IPS DF 4.7 (cell line): ENCODE measurements at regions not wholly inside any gene's neighbourhood (a gene's known extent, or its start where the extent isn't known, plus 50 kb on each side); places are given as distances from the start of the nearest gene placed in this dataset.

ENCODE experiments used
- DNase-seq: peaks from one replicate; pipeline ENCODE4 v3.0.0-alpha.2; 2013; ENCODE audit warnings: low spot score; ENCODE audit errors: extremely low read depth

DNA sequence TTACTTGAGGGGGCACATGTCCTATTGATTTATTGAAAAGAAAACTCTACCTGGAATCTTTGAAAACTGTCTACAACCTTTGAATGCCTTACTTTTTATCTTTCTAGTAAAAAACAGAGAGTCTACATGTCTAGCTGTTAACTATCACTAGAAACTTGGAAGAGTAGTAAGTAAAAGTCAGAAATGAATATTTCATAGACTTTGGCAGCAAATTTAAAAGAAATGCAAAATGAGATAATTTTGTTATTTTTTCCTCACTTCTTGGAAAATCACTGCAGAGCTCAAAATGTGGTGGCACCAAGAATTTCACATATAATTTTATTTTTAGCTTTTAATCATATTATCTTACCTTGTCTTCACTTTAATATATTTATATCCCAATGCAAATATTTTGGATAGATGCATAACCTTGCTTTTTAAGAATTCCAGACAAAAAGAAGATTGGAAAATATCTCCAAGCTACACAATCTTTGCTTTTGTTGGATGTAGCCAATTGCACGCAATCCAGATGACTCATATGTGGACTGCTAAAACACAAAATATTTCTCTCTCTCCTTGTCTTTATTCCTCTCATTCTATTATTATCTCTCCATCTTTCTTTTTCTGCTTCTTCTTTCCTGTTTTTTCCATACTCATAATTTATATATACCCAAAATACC, 92.2 kb upstream of the DSEL start:
- no peak for DNase-seq

GRCh38 chr18:67608191-67608590, 91.7 kb upstream of the DSEL start:
- DNase-seq = no peak

GRCh38 chr18:67600181-67601180, 84.0 kb upstream of the DSEL start:
- no peak for DNase-seq

- no peak for DNase-seq
Measured at GRCh38 chr18:67599277-67599676, 82.8 kb upstream of the DSEL start.

DNA sequence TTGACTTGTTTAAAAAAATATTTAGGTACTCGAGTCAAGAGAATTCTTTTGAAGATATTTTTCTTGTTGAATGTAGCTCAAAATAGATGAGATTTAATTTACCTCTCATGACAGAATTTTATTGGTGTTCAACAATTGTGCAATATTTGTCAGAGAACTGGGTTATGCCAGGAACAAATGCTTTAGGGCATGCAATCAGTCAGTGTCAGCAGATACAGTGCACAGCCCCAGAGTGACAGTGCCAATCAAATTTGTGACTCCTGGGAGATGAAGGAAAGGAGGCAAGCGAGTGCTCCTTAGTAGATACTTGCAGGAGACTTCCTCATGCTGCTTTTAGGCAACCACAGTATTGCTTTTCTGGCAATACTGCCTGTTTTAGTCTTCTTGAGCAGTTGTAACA, 81.2 kb upstream of the DSEL start:
- no peak for DNase-seq

DNA sequence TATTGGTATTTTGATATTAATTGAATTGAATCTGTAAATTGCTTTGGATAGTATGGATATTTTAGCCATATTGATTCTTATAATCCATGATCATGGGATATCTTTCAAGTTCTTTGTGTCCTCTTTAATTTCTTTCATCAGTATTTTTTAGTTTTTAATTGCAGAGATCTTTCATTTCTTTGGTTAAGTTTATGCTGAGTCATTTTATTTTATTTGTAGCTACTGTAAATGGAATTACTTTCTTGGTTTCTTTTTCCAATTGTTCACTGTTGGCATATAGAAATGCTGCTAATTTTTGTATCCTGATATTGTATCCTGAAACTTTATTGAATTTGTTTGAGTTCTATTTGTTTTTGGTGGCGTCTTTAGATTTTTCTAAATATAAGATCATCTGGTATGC, 79.5 kb upstream of the DSEL start:
- DNase-seq = no peak

DNA sequence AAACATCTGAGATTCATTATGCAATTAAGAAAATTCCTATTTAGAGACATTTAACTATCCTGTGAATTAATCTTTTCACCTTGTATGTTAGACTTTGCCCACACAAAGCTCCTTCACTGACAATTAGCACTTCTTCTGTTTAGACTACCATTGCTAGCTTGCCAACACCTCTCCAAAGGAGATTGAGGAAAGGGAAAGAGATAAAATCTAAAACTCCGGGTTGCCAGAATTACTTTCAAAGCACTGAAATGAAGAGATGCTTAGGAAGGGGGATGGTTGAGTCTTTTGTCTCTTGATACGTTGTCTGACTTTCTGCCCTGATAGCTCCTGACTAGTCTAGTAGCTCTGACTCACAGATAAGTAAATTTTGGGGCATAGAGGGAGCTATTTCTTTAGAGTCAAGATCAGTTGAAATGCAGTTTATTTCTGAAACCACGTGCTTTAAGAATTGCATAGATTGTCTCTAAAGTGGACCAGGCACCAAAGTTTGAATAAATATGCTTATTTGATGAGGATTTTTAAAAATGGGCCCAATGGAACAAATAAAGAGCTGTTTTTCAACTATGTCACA, 74.1 kb upstream of the DSEL start:
- no peak for DNase-seq

GRCh38 chr18:67589325-67589724, 72.8 kb upstream of the DSEL start:
- DNase-seq = no peak

DNA sequence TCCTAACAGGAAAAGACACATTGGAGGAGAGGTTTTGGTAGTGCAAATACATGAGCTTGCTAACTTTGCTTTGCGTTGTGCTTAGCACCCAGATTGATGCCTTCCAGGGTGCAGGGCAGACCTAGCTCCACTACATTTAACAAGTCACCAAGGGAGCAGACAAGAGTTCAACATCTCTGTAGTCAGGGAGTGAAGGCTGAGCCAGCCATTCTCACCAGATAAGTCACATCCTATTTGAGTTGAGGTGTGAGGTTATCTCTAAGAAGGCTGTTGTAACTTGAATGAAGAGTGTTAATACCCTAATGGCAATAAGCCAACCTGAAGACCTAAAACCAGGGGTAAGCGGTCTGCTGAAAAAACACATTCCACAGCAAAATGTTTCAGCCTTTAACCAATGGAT, 69.6 kb upstream of the DSEL start:
- no peak for DNase-seq

DNA sequence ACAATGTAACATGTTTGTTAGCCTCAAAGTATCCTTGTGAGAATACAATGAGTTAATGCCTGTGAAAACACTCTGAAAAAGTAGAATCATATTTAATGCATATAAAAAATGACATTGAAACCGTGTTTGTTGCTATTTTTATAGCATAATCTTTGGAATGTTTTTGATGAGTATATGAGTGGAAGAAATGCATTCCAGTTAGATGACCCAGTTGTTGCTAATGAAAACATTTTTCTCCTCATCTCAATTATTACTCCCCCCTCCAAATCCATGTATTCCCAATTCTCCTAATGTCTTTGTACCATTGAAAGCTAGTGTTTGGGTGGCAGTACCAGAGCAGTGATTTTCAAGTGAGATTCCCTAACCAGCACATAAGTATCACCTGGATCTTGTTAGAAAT, 67.1 kb upstream of the DSEL start:
- no peak for DNase-seq

DNA sequence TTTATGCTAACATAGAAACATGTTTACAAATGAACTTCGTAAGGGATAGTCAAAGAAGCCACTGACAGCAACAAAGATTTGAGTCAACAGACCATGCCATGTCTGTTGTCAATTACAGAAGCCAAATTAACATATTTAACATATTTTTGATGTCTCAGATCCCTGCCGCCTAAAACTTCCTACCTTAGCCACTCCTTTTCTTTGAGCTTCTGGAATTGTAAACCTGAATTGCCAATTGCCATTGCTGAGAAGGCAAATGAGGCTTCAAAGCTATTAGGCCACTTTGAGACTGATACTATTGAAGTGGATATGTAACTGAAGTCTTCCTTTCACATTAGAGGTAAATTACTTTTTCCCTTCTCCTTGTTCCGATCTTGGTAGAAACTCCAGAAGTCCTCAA, 66.0 kb upstream of the DSEL start:
- DNase-seq = no peak

DNA sequence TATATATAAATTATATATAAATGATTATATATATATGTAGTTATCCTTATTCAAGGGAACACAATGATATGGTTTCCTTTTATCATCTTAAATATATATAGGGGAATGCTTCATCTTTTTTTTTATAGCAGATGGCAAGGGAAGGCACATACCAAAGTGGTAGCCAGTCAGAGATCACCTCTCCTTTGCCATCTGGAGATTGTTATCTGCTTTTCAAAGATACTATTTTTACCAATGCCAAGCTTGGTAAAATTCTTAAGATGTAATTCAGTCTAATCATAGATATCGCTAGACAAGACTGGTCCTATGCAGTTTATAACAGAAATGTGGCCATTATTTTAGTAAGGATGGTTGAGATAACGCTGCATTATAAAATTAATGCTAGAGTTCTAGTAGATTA, 64.7 kb upstream of the DSEL start:
- DNase-seq = no peak

- no peak for DNase-seq
Measured at GRCh38 chr18:67577386-67577785, 60.9 kb upstream of the DSEL start.

DNA sequence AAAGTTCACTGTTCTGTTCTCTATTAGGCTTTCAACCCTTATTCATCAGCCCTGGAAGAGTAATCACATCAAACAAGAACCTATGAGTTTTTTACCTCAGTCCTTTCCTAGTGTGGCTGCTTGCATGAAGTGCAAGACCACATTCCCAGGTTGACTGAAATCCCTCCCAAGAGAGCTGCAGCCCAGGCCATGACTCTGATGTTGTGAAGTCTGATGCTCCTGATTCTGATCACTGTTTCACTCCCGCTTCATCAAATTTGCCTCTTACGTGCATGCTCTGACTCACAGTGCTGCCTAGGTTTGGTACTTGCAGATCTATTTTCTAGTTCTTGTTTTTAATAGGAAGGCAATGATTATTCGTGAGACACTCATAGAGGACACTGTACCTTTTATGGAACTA, 58.2 kb upstream of the DSEL start:
- no peak for DNase-seq

DNA sequence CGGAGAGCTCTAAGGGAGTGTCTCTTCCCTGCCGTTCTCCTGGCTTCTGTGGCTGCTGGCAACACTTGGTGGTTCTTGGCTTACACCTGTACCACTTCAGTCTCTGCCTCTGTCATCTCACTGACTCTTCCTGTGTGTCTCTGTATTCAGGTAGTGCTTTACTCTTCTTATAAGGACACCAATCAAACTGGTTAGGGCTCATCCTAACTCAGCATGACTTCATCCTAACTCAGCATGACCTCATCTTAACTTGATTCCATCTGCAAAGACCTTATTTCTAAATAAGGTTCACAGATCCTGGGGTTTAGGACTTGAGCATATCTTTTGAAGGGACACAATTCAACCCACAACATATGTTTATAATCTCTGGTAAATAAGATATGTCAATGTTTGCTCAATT, 51.6 kb upstream of the DSEL start:
- DNase-seq = no peak
